HG03469 (cell line): ENCODE measurements at regions not wholly inside any gene's neighbourhood (a gene's known extent, or its start where the extent isn't known, plus 50 kb on each side); places are given as distances from the start of the nearest gene placed in this dataset.
"Not testable (repeated sequence)": the region's sequence is repeated elsewhere in the genome, so short reads cannot be mapped to it uniquely, and the experiment has no call there.

Experiments
- ATAC-seq: cut with Tn5 transposase; IDR thresholded peaks from one replicate; pipeline ENCODE4 v1.9.1; 2021; ENCODE audit warnings: mild to moderate bottlenecking, moderate library complexity, moderate number of reproducible peaks; ENCODE audit not compliant: unreplicated experiment

DNA sequence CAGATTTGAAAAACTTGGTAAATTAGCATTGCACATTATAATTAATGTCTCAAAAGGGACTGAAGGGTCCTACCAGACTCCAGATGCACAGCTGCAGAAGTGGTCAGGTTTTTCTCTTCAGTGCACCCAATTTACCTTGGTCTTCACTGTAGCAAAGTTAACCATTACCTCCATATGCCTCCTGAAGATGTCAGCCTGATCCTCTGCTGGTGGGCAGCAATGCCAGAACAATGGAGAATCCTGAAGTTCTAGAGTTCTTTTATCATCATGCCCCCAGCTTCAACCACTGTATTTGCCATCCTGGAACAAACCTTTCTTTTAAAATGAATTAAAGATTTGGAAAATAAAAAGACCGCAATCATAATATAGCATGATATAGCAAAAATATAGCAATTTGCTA, 1774.8 kb upstream of the CELF4 start:
- ATAC-seq = no peak

DNA sequence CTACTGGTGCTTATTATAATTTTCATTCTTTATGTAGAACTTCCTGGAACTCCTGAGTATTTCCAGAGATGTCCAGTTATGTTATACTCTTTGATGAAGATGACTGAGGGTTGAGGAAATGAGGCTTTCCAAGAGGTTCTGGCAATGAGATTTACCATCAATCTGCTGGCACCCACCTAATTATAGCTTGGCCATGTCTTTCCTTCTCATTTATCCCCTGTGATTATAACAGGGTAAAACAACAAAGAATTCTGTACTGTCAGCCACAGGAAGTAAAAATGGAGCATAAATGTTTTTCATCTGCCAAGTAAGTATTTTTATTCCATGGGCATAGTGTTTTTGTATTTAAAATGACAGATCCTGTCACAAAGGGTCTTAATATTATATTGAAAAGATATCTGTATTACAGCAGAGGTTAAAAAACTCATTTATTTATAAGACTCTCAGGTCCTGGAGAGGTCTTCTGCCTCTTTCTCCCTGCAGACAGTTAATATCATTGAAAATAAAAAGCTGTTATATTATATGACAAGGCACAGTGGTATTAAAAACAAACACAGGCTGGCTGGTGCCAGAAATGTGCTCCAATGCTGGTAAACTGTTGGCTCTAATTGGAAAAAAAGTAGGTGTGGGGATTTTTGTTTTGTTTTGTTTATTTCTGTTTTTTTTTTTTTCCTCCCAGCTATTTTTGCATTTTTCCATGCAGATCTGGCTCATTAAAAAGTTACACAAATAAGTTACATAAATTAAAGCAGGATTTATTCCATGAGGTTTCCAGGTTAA, 1764.1 kb upstream of the CELF4 start:
- no peak for ATAC-seq

DNA sequence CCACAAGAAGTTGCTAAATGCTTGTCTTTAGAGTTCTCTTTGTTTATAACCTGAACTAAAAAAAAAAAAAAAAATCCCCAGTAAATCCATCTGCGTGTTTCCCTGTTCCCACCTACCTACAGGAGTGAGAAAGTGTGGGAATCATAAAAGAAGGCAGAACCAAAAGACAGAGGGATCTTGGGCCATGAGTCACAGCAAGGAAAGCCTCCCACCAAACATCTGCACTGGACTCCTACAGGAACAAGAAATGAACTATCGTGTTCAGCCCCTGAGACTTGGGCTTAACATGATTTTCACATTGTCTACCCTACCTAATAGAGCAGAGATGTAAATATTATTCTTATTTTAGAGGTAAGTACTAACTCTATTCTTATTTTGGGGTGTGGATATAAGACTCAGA, 1761.2 kb upstream of the CELF4 start:
- no peak for ATAC-seq

DNA sequence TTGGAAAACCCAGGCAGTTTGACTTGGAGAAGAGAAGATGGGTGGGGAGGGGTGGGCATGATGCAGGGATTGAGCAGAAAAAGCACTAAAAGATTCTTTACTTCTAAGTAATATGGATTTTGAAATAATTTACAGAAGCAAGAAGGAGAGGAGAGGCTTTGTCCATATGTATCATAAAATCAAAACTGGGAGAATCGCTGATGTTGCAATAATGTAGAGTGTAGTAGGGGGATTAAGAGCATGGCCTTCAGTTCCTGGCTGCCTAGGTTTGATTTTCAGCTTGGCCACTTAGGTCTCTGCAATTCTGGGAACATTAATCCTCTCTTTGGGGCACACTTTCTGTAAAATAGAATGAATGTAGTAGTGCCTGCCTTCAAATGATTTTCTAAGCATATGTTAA, 1760.4 kb upstream of the CELF4 start:
- ATAC-seq = no peak

DNA sequence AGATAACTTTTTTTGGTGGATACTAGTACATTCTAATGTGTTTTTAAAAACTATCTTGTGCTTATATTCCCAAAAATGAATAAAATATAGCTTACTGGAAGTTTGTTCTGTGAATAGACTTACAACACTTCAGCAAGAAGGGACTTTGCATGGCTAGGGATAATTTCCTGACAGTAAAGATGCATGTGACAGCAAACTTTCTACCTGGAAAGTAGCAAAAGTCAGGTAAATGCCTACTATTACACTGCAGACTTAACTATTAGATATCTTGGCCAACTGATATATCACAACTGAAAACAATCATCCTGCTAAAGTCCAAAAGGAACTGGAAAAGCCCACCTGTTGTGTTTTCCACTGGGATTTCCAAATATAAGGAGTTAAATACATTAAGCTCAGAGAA, 1753.5 kb upstream of the CELF4 start:
- ATAC-seq = no peak

DNA sequence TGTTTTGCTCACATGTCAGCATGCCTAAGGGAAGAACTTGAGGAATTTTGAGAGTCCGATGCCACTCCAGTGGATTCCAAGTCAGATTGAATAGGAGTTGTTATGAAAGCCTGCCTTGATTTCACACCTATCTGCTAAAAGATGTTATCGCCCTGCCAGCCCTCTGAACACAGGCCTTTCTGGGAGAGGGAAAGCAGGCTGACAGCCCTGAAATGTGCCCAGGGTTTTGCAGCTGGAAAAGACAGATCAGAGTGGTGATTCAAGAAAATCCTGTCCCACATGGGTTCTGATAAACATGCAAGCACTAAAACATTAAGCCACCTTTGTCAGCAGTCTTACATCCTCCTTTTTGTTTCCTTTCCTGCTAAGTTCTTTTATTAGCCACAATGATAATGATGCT, 1752.9 kb upstream of the CELF4 start:
- ATAC-seq = no peak

DNA sequence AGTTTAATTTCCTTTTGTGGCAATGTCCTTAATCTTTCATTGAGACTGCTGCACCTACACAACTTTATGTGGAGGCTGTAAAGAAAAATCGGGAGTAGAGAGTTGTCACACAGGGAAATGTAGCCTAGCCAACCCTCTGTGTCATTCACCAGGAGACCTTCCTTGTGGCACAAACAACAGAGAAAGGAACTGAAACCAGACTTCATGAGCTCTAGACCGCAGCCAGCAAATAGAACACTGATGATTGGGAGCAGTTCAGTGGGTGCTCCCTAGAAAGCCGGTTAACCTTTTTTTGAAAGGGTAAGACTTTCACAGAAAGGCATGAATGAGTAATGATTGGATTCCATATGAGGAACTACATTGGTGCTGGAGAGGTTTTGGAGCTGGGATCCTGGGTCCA, 1752.4 kb upstream of the CELF4 start:
- ATAC-seq = no peak

DNA sequence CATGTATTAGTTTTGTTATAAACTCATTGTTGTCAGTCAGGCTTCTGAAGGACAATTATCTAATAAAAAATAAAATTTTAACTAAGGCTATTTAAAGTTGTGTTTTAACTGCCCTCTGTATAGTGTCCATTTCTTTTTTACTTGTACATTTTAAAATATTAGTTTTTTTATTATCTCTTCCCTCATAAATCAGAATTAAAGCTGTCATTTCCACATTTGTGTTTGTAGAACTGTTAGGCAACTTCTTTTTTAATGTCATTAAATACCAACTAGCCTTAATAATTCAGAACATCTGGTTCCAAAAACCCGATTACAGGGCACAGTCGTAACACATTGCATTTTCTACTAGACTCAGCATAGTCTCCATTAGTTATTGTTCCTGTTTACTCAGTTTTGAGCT, 1749.0 kb upstream of the CELF4 start:
- ATAC-seq = no peak

DNA sequence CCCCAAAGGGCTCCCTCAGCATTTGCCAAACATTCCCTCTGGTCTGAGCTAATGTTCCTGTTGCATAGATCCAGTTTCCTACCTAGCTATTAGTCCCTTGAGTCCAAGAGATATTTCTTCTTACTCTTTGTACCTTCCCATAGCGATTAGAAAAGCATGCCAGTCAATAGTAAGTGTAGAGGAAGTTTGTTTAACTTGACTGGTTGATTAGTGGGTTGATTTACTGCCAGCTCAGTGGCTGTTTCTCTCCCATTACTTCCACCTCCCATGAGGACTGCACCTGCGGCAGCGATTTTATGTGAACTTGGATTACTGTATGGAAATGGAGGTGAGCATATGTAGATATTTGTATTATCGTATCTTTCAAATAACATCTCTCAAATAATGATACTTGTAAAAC, 1748.4 kb upstream of the CELF4 start:
- no peak for ATAC-seq

DNA sequence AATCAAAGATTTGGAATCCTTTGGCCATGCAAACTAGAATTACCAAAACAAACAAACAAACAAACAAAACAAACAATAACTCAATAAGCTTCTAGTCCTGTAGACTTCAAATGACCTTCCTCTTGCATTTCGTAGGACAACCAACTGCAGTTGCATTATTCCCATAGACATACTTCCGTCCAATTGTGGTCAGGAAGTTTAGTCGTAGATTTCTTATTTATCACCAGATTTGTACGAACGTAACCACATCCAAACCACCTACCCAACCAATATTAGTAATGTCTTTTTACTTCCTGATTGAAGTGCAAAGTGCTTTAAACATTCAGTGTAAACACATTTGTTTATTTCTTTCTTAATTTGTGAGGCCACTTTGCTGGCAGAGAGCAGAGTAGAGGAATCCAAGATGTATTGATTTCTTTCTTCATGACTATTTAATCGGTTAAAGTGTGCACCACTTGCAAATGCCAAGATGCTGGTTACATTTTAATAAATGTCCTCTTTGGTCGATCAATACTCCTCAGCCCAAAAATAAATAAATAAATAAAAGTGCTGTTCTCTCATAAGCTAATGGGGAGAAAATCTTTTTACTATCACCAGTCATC, 1745.6 kb upstream of the CELF4 start:
- ATAC-seq = no peak

DNA sequence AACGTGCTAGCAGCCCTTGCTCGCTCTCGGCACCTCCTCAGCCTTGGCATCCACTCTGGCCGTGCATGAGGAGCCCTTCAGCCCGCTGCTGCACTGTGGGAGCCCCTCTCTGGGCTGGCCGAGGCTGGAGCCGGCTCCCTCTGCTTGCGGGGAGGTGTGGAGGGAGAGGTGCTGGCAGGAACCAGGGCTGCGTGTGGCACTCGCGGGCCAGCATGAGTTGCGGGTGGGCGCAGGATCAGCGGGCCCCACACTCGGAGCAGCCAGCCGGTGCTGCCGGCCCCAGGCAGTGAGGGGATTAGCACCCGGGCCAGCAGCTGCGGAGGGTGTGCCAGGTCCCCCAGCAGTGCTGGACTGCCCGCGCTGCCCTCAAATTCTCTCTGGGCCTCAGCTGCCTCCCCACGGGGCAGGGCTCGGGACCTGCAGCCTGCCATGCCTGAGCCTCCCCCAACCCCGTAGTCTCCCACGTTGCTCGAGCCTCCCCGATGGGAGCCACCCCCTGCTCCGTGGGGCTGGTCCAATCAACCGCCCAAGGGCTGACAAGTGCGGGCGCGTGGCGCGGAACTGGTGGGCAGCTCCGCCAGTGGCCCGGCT, 1743.4 kb upstream of the CELF4 start:
- ATAC-seq = not testable (repeated sequence)

DNA sequence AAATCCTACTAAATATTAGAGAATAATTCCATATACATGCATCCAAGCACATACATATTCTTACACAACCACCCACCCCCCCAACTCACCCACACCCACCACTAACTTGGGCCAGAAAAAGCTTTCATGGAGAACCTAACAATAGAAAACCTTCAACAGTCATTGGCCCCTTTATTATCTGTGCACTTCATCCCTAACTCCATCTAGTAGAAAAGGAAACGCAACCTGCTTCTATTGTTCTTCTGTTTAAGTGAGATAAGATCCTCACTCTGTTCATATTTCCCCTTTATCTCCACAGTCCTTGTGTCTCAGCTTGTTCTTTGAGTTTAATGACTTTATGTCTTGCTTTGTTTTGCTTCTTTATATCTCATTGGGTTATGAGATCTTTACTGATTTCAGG, 1740.2 kb upstream of the CELF4 start:
- no peak for ATAC-seq

DNA sequence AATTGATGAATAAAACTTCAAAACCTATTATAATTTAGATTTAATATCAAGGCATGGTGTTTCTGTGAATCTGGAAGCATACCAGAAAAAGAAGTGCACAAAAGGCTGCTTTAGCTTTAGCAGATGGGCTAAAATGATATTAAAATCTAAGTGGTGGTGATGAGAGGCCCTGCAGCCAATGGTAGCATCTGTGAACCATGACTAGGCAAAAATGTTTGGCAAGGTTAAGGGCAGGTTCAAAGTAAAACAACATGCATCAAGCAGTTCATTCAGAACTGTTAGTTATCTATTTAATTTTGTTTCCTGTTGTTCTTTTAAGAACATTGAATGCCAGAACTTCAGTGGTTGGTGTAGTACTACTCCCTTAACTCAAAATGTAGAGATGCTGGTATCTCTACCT, 1736.9 kb upstream of the CELF4 start:
- no peak for ATAC-seq

DNA sequence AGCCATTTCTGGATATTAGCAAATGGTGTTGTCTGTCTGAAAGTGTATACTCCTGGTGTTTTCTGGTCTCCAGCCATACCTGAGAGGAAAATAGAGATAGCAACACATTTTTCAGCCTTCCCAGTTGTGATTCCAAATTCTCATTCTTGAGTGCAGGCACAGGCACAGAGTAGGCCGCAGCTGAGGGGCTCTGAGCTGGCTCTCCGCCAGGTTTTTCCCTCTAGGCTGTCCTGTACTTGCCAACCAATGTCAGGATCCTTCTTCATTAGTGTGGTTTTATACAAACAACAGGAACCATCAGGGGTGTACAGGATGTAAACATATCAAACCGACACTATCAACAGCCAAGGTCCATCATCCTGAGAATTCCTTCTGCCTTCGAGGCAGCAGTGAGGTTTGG, 1733.6 kb upstream of the CELF4 start:
- no peak for ATAC-seq

DNA sequence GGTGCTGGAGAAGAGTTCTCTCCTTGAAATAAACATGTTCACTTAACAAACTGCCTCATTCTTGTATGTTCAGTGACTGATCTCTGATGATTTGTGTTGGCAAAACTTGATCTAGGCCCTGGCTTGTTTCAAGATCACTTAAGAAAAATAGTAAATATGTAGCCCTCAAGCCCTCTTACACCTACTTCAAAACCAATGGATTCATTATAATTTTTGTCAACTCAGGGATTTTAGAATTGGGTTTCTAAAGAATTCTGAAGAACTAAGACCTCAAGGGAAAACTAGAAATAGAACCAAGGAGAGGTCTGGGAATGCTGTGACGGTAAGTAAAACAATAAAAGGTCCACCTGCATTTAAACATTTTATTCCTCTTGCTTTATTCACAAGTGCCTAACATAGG, 1731.6 kb upstream of the CELF4 start:
- no peak for ATAC-seq

DNA sequence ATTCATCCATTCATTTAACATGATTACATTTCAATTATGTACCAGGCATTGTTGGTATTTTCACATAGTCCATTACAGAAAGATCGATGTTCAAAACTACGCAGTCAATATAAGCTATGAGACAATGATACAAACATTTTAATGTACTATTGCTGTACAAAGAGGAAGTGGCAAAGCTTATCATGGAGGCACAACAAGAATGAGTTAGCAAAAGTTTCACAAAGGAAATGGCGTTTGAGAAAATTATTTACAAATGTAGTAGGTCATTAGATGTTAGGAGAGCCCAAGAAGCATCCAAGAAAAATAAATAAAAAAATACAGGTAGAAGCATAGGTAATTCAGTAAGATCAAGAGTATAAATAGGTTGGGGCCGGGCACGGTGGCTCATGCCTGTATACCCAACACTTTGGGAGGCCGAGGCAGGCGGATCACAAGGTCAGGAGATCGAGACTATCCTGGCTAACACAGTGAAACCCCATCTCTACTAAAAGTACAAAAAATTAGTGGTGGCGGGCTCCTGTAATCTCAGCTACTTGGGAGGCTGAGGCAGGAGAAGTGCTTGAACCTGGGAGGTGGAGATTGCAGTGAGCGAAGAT, 1730.8 kb upstream of the CELF4 start:
- no peak for ATAC-seq

DNA sequence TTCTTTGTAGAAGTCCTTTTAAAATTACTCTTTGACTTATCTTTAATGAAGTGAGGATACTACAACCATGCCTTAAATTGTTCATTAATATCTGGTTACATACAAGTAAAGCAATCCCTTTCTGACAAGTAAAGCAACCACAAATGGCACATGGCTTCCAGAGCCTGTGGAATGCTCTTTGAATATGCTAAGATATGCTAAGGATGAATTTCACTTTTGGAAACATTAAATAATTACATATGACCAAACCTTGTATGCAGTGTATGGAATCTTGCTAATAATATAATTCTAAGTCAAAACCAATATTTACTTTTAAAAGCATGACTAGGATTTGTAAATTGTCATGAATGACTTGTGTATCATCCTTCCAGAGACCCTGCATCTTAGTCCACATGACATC, 1711.2 kb upstream of the CELF4 start:
- ATAC-seq = no peak

DNA sequence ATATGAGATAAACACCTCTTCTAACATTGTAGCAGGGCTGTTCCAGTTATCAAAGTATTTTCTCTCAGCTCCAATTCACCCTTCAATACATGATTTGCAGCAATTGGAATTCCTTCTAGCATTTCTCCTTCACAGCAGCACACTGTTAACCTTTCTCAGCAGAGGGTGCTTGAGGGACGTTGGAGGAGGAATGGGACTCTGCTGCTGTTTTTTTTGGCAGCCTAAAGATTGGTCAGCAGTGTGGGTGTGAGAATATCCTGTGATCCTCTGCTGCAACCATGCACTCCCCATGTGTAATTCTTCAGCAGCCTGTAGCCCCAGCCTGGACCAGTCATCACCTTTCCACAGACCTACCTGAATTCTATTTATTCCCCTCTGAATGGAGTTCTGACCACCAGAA, 1708.9 kb upstream of the CELF4 start:
- no peak for ATAC-seq

DNA sequence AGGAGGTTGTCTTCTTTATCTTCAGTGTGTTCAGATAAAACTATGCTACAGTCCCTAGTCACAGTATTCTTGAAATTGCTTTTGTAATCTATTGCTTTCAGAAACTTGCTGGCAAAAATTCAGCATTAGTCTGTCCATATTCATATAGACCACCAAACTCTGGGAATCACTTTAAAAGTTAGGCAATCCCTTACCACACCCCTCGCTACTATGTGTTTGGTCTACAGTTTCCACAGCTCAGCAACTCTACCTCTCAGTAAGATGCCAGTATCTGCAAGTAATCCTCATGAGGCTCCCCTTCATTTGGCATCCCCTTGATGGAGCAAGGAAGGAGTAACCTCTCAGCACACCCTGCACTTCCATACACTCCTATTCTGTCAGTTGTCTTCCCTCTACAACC, 1706.6 kb upstream of the CELF4 start:
- no peak for ATAC-seq

DNA sequence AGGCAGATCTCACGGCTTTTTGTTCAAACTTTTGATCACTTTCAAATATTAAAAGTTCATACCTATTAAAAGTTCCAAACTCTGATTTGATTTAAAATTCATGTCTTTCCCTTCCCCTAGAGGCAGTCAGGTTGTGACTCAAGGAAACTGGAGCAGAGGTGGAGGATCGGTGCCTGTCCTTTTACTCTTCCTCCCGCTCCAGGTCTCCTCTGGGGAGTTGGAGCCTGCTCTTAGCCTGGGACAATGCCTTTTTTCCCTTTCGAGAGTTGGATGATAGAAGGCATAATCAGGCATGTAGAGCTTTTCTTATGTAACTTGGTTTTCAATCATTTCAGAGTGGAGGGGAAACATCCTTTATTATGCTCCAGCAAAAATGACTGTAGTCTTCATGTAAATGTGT, 1706.1 kb upstream of the CELF4 start:
- ATAC-seq = no peak

DNA sequence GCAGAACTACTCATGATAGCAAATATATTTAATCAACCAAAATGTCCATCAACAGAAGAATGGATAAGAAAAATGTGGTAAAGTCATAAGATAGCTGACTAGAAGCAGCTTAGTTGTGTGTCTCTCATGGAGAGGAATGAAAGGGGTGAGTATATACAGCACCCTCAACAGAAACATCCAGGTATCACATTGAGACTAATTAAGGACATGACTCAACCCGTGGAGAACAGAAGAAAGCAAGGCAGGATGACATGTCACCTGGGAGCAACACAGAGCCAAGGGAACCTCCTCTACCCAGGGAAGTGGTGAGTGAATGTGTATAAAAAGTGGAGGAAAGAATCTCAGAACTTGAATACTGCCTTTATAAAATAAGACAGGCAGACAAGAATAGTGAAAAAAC, 1695.0 kb upstream of the CELF4 start:
- ATAC-seq = no peak

DNA sequence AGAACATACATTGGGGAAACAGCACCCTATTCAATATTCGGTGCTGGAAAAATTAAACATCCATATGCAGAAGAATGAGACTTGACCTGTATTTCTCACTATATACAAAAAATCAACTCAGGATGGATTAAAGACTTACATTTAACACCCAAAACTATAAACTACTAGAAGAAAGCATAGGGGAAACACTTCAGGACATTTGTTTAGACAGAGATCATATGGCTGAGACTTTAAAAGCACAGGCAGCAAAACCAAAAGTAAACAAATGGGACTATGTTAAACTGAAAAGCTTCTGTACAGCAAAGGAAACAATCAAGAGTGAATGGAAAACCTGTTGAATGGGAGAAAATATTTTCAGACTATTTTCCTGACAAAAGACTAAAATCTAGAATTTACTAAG, 1694.1 kb upstream of the CELF4 start:
- ATAC-seq = no peak
